Smooth muscle cell (in vitro differentiated cells): ENCODE measurements at regions not wholly inside any gene's neighbourhood (a gene's known extent, or its start where the extent isn't known, plus 50 kb on each side); places are given as distances from the start of the nearest gene placed in this dataset.

Experiments
- DNase-seq: peaks from one replicate; lab custom pipeline; 2025; ENCODE audit not compliant: unreplicated experiment; lab: John Stamatoyannopoulos, UW
- H2AFZ ChIP-seq: fragments of 200-600 bp; sonication (generic); 2 replicates; pipeline ENCODE4 v1.6.0; 2016; ENCODE audit warnings: antibody characterized with exemption, low read depth, mild to moderate bottlenecking
- H3F3A ChIP-seq: fragments of 200-600 bp; sonication (generic); 2 replicates; pipeline ENCODE4 v1.6.0; 2017; ENCODE audit warnings: antibody characterized with exemption, low read depth
- H3K27ac ChIP-seq: fragments of 200-600 bp; sonication (generic); 2 replicates; pipeline ENCODE4 v1.5.1; 2016; ENCODE audit warnings: low read depth, mild to moderate bottlenecking
- H3K27me3 ChIP-seq: fragments of 200-600 bp; sonication (generic); 2 replicates; pipeline ENCODE4 v1.6.1; 2016; ENCODE audit warnings: low read depth, mild to moderate bottlenecking
- H3K36me3 ChIP-seq: fragments of 200-600 bp; sonication (generic); 2 replicates; pipeline ENCODE4 v1.5.1; 2016; ENCODE audit warnings: low read depth
- H3K4me1 ChIP-seq: fragments of 200-600 bp; sonication (generic); 2 replicates; pipeline ENCODE4 v1.5.1; 2016; ENCODE audit warnings: low read depth
- H3K4me2 ChIP-seq: fragments of 200-600 bp; sonication (generic); 2 replicates; pipeline ENCODE4 v1.6.0; 2016; ENCODE audit warnings: mild to moderate bottlenecking
- H3K4me3 ChIP-seq: fragments of 200-600 bp; sonication (generic); 2 replicates; pipeline ENCODE4 v1.5.1; 2016; ENCODE audit warnings: mild to moderate bottlenecking
- H3K79me2 ChIP-seq: fragments of 200-600 bp; sonication (generic); 2 replicates; pipeline ENCODE4 v1.6.0; 2016; ENCODE audit warnings: low read depth, mild to moderate bottlenecking
- H3K9ac ChIP-seq: fragments of 200-600 bp; sonication (generic); 2 replicates; pipeline ENCODE4 v1.6.0; 2016; ENCODE audit warnings: low read depth
- H3K9me3 ChIP-seq: fragments of 200-600 bp; sonication (generic); replicated peaks from 2 replicates; pipeline ENCODE4 v1.5.1; 2016; ENCODE audit warnings: low read depth
- H4K20me1 ChIP-seq: fragments of 200-600 bp; sonication (generic); 2 replicates; pipeline ENCODE4 v1.6.0; 2016; ENCODE audit warnings: low read depth
- CTCF ChIP-seq: fragments of 200-600 bp; sonication (generic); IDR thresholded peaks from 2 replicates; pipeline ENCODE4 v1.5.1; 2017; ENCODE audit warnings: borderline replicate concordance, mild to moderate bottlenecking, antibody characterized with exemption; ENCODE audit not compliant: insufficient read depth, poor library complexity, severe bottlenecking
- WGBS: methylation state at CpG from one replicate; pipeline ENCODE4 v1.1.7; 2016; ENCODE audit warnings: low lambda C conversion rate; 5-methylcytosine and 5-hydroxymethylcytosine counted together

GRCh38 chr15:39167164-39168058, 413.5 kb upstream of the THBS1 start:
- H3K27ac ChIP-seq: no peak overlapping the region
- no peaks in the 10 kb centered on the region for H3K36me3 ChIP-seq
- no peaks in the 10 kb centered on the region for H3F3A ChIP-seq
- DNase-seq: no peak
- 87% methylated on average over 4 of the region's 4 CpGs for WGBS
- no peak overlapping the region for H3K4me2 ChIP-seq
- no peak overlapping the region for H3K4me3 ChIP-seq
- H3K79me2 ChIP-seq: no peaks in the 10 kb centered on the region
- H3K27me3 ChIP-seq: no peaks in the 10 kb centered on the region
- TF ChIP-seq CTCF: no peak
- peaks cover 8% of the 10 kb centered on the region for H3K4me1 ChIP-seq
- H3K9me3 ChIP-seq: no peaks in the 10 kb centered on the region
- no peaks in the 10 kb centered on the region for H4K20me1 ChIP-seq
- H2AFZ ChIP-seq: no peak overlapping the region
- no peak overlapping the region for H3K9ac ChIP-seq

GRCh38 chr15:39171944-39172368, 408.9 kb upstream of the THBS1 start:
- H3K4me2 ChIP-seq: peak overlapping the region; percentile 5
- peak; percentile 69 for TF ChIP-seq CTCF
- H3K79me2 ChIP-seq: no peaks in the 10 kb centered on the region
- H3K27me3 ChIP-seq: no peaks in the 10 kb centered on the region
- H3F3A ChIP-seq: no peaks in the 10 kb centered on the region
- peaks cover 13% of the 10 kb centered on the region for H3K4me1 ChIP-seq
- H3K4me3 ChIP-seq: no peak overlapping the region
- no peaks in the 10 kb centered on the region for H3K9me3 ChIP-seq
- H4K20me1 ChIP-seq: no peaks in the 10 kb centered on the region
- peak overlapping the region; percentile 76 for H3K27ac ChIP-seq
- H3K9ac ChIP-seq: no peak overlapping the region
- no peak for DNase-seq
- H3K36me3 ChIP-seq: no peaks in the 10 kb centered on the region
- H2AFZ ChIP-seq: no peak overlapping the region
- WGBS: 83% methylated on average over 3 of the region's 3 CpGs

GRCh38 chr15:39172380-39173281, 408.2 kb upstream of the THBS1 start:
- WGBS: 63% methylated on average over 17 of the region's 17 CpGs
- no peak overlapping the region for H2AFZ ChIP-seq
- H3F3A ChIP-seq: no peaks in the 10 kb centered on the region
- H3K36me3 ChIP-seq: no peaks in the 10 kb centered on the region
- peaks cover 13% of the 10 kb centered on the region for H3K4me1 ChIP-seq
- DNase-seq: no peak
- H3K9ac ChIP-seq: peak overlapping the region; percentile 15
- H3K27ac ChIP-seq: peak overlapping the region; percentile 76
- peak overlapping the region; percentile 37 for H3K4me2 ChIP-seq
- no peaks in the 10 kb centered on the region for H3K79me2 ChIP-seq
- no peaks in the 10 kb centered on the region for H4K20me1 ChIP-seq
- no peak for TF ChIP-seq CTCF
- H3K27me3 ChIP-seq: no peaks in the 10 kb centered on the region
- no peaks in the 10 kb centered on the region for H3K9me3 ChIP-seq
- no peak overlapping the region for H3K4me3 ChIP-seq
